GM23338 (cell line): ENCODE measurements at regions not wholly inside any gene's neighbourhood (a gene's known extent, or its start where the extent isn't known, plus 50 kb on each side); places are given as distances from the start of the nearest gene placed in this dataset.
A peak's percentile ranks its signal among the peaks of the same experiment; 100 is the strongest.

ENCODE experiments used
- ATAC-seq: fragments of 200-7000 bp; cut with Tn5 transposase; 3 replicates; pipeline ENCODE4 v1.9.1; 2020
- DNase-seq: peaks from one replicate; pipeline ENCODE4 v3.0.0-alpha.2; 2015; ENCODE audit warnings: low spot score
- H2AFZ ChIP-seq: fragments of 200-600 bp; sonication (generic); 2 replicates; pipeline ENCODE4 v1.8.0; 2016; ENCODE audit warnings: antibody characterized with exemption, mild to moderate bottlenecking, moderate library complexity
- H3F3A ChIP-seq: fragments of 200-600 bp; sonication (generic); replicated peaks from 2 replicates; pipeline ENCODE4 v1.8.0; 2017; ENCODE audit warnings: antibody characterized with exemption, mixed run types, low read depth
- H3K27ac ChIP-seq: fragments of 200-600 bp; sonication (generic); 2 replicates; pipeline ENCODE4 v1.6.1; 2016; ENCODE audit warnings: low read depth
- H3K27me3 ChIP-seq: fragments of 200-600 bp; sonication (generic); 2 replicates; pipeline ENCODE4 v1.8.0; 2016; ENCODE audit warnings: mild to moderate bottlenecking, mixed run types, moderate library complexity; ENCODE audit not compliant: insufficient read depth
- H3K36me3 ChIP-seq: fragments of 200-600 bp; sonication (generic); 2 replicates; pipeline ENCODE4 v1.8.0; 2016; ENCODE audit warnings: mild to moderate bottlenecking; ENCODE audit not compliant: insufficient read depth
- H3K4me1 ChIP-seq: fragments of 200-600 bp; sonication (generic); 2 replicates; pipeline ENCODE4 v1.8.0; 2016; ENCODE audit warnings: mild to moderate bottlenecking, moderate library complexity; ENCODE audit not compliant: insufficient read depth
- H3K4me2 ChIP-seq: fragments of 200-600 bp; sonication (generic); 2 replicates; pipeline ENCODE4 v1.7.1; 2017; ENCODE audit warnings: mixed run types
- H3K4me3 ChIP-seq: fragments of 200-600 bp; sonication (generic); 2 replicates; pipeline ENCODE4 v1.6.1; 2016; ENCODE audit warnings: mixed run types
- H3K79me2 ChIP-seq: fragments of 200-600 bp; sonication (generic); replicated peaks from 2 replicates; pipeline ENCODE4 v1.8.0; 2017; ENCODE audit warnings: mild to moderate bottlenecking; ENCODE audit not compliant: insufficient read depth
- H3K9me2 ChIP-seq: fragments of 200-600 bp; sonication (generic); 2 replicates; pipeline ENCODE4 v1.8.0; 2017; ENCODE audit not compliant: insufficient read depth
- H4K20me1 ChIP-seq: fragments of 200-600 bp; sonication (generic); replicated peaks from 2 replicates; pipeline ENCODE4 v1.8.0; 2017; ENCODE audit warnings: mild to moderate bottlenecking; ENCODE audit not compliant: insufficient read depth
- H3K27ac Mint-ChIP-seq: 2 replicates; pipeline ENCODE4 v1.8.0; 2020; ENCODE audit warnings: inconsistent platforms, mild to moderate bottlenecking, moderate library complexity, mixed read lengths
- H3K27me3 Mint-ChIP-seq: 3 replicates; pipeline ENCODE4 v1.8.0; 2022; ENCODE audit warnings: low read depth, mild to moderate bottlenecking, moderate library complexity, mixed read lengths, inconsistent platforms; ENCODE audit not compliant: insufficient read depth, poor library complexity
- H3K36me3 Mint-ChIP-seq: 3 replicates; pipeline ENCODE4 v1.8.0; 2021; ENCODE audit warnings: low read depth, mild to moderate bottlenecking, inconsistent platforms, moderate library complexity, mixed read lengths
- H3K4me1 Mint-ChIP-seq: 3 replicates; pipeline ENCODE4 v1.8.0; 2020; ENCODE audit warnings: mild to moderate bottlenecking, inconsistent platforms, mixed read lengths
- H3K4me3 Mint-ChIP-seq: 3 replicates; pipeline ENCODE4 v1.8.0; 2021; ENCODE audit warnings: moderate library complexity, mild to moderate bottlenecking, inconsistent platforms, mixed read lengths
- H3K9me3 Mint-ChIP-seq: 3 replicates; pipeline ENCODE4 v1.8.0; 2020; ENCODE audit warnings: moderate library complexity, mild to moderate bottlenecking, inconsistent platforms, mixed read lengths
- CREB1 ChIP-seq: fragments of 250-450 bp; sonication (Bioruptor Pico); IDR thresholded peaks from 2 replicates; pipeline ENCODE4 v1.5.0; 2020; ENCODE audit warnings: low read depth, mild to moderate bottlenecking, moderate library complexity
- EZH2 ChIP-seq: fragments of 200-600 bp; sonication (generic); IDR thresholded peaks from one replicate; pipeline ENCODE4 v1.8.0; 2017; ENCODE audit warnings: antibody characterized with exemption, mild to moderate bottlenecking, low read depth; ENCODE audit not compliant: unreplicated experiment
- EZH2phosphoT487 ChIP-seq: fragments of 200-600 bp; sonication (generic); IDR thresholded peaks from one replicate; pipeline ENCODE4 v1.8.1; 2018; ENCODE audit warnings: antibody characterized with exemption; ENCODE audit not compliant: unreplicated experiment
- JUNB ChIP-seq: IDR thresholded peaks from one replicate; pipeline ENCODE4 v1.6.1; 2016; ENCODE audit warnings: antibody characterized with exemption; ENCODE audit not compliant: unreplicated experiment
- POLR2AphosphoS5 ChIP-seq: IDR thresholded peaks from 2 replicates; pipeline ENCODE4 v1.6.1; 2016; ENCODE audit warnings: antibody characterized with exemption, low read depth
- ZNF331 ChIP-seq: fragments of 250-450 bp; sonication (Bioruptor Pico); IDR thresholded peaks from 2 replicates; pipeline ENCODE4 v1.5.0; 2020; ENCODE audit warnings: low read depth, mild to moderate bottlenecking, moderate library complexity
- TF ChIP-seq, protein P1 (sequence below), 2 experiments: fragments of 200-600 bp in 1 of 2; sonication (generic) in 1 of 2; conservative IDR thresholded peaks; 2 replicates each; pipeline versions ENCODE4 v1.5.1 to v1.6.1; 2016 to 2017; ENCODE audit warnings: antibody characterized with exemption in 2 of 2, low read depth in 2 of 2, mild to moderate bottlenecking in 2 of 2, moderate library complexity in 1 of 2

DNA sequence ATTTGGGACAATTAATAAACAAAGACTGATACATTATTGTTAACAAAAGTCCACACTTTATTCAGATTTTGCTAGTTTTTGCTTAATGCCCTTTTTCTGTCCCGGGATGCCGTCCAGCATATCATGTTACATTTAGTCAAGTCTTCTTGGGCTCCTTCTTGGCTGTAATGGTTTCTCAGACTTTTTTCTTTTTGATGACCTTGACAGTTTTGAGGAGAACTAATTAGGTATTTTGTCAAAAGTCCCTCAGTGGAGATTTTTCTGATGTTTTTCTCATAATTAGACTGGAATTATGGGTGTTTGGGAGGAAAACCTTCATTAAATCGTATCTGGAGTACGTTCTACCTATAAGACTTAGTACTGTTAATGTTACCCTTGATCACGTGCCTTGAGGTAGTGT, 177.2 kb downstream of the MCHR2 start (continued):
- no peak for TF ChIP-seq ZNF331 (CRISPR knock-in tag)

DNA sequence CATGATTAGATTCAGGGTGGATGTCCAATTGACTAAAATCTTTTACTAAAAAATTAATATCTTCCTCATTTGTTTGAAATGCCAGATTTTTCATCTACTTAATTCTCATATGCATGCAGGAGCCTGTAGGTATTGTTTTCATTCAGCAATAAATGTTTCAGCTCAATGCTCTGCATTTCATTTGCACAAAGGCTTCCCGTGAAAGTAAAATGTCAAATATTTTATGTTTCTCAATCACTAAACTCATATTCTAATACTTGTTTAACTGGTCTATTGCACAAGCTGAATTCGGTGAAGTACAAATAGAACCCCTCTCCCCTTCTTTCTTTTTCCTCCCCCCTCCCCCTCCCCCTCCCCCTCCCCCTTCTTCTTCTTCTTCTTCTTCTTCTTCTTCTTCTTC, 175.9 kb downstream of the MCHR2 start:
- Histone ChIP-seq H3K9me2 (no peaks in the 10 kb centered on the region), H3K4me2 (no peak overlapping the region), H3K27me3 (no peaks in the 10 kb centered on the region), H3K4me1 (peaks cover 12% of the 10 kb centered on the region), H4K20me1 (no peaks in the 10 kb centered on the region), H3K4me3 (no peak overlapping the region), H3K79me2 (no peaks in the 10 kb centered on the region), H3K27ac (no peak overlapping the region), H3K36me3 (no peaks in the 10 kb centered on the region), H2AFZ (no peak overlapping the region), H3F3A (no peaks in the 10 kb centered on the region)
- Mint-ChIP-seq H3K27me3 (peaks cover 5% of the 10 kb centered on the region), H3K9me3 (no peaks in the 10 kb centered on the region; the same call in 2 of the 3 replicates), H3K4me3 (no peak overlapping the region), H3K4me1 (peaks cover 16% of the 10 kb centered on the region), H3K36me3 (no peaks in the 10 kb centered on the region), H3K27ac (no peak overlapping the region)
- no peak for ATAC-seq
- TF ChIP-seq EZH2 (no peak), CREB1 (no peak)
- DNase-seq = no peak

DNA sequence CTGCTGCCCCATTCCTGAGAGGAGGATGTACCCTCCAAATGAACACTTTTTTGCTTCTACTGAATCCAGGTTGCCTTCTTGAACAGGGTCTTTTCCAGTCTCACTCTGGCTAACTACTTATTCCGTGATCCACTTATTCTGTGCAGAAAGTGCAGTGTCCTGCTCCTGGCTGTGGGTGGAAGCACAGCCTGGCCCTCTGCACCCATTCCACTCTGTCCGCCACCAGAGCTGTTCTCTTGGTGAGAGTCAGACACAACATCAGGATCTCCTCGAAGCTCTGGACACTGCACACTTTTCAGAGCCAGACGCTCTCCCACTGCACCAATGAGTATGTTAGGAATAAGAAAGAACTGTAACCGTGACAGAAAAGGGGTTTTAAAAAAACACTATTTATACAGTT, 174.2 kb downstream of the MCHR2 start:
- no peak for ATAC-seq
- H3K36me3 ChIP-seq = no peaks in the 10 kb centered on the region
- Mint-ChIP-seq H3K9me3 (peaks cover 3% of the 10 kb centered on the region; the same call in 1 of the 3 replicates), H3K4me1 (peaks cover 16% of the 10 kb centered on the region), H3K36me3 (no peaks in the 10 kb centered on the region), H3K27me3 (peaks cover 5% of the 10 kb centered on the region), H3K4me3 (no peak overlapping the region), H3K27ac (no peak overlapping the region)
- no peaks in the 10 kb centered on the region for H3K27me3 ChIP-seq
- H4K20me1 ChIP-seq = no peaks in the 10 kb centered on the region
- no peaks in the 10 kb centered on the region for H3K79me2 ChIP-seq
- no peak overlapping the region for H3K4me2 ChIP-seq
- H3K4me3 ChIP-seq = no peak overlapping the region
- TF ChIP-seq EZH2phosphoT487 = no peak
- TF ChIP-seq POLR2AphosphoS5 = no peak
- TF ChIP-seq ZNF331 (CRISPR knock-in tag) = no peak
- TF ChIP-seq JUNB = no peak
- TF ChIP-seq, protein P1, sequence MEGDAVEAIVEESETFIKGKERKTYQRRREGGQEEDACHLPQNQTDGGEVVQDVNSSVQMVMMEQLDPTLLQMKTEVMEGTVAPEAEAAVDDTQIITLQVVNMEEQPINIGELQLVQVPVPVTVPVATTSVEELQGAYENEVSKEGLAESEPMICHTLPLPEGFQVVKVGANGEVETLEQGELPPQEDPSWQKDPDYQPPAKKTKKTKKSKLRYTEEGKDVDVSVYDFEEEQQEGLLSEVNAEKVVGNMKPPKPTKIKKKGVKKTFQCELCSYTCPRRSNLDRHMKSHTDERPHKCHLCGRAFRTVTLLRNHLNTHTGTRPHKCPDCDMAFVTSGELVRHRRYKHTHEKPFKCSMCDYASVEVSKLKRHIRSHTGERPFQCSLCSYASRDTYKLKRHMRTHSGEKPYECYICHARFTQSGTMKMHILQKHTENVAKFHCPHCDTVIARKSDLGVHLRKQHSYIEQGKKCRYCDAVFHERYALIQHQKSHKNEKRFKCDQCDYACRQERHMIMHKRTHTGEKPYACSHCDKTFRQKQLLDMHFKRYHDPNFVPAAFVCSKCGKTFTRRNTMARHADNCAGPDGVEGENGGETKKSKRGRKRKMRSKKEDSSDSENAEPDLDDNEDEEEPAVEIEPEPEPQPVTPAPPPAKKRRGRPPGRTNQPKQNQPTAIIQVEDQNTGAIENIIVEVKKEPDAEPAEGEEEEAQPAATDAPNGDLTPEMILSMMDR (conservative IDR thresholded peaks at IDR 0.05; ENCODE audit: low read depth in 2 of 2) = no peak
- H3K9me2 ChIP-seq = no peaks in the 10 kb centered on the region
- no peaks in the 10 kb centered on the region for H3F3A ChIP-seq
- H3K27ac ChIP-seq = no peak overlapping the region
- DNase-seq = no peak
- peaks cover 14% of the 10 kb centered on the region for H3K4me1 ChIP-seq
- H2AFZ ChIP-seq = no peak overlapping the region

DNA sequence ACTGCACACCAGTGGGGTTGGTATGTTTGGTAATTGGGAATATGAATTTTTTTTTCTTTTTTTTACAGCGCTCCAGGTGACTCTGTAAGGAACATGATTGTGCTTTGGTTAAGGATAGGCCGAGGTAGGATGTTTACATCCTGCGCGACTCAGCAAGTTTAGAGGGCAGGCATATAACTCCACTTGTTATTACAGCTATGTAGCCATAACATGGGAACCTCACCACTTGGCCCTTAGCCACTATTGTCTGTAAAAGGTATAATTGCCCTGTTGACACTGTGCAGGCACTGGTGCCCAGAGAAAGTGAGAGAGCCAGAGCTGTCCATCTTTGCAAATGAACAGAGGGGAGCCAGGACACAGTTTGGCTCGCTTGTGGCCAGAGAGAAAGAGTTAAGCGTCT, 172.9 kb downstream of the MCHR2 start:
- Mint-ChIP-seq H3K4me1 (peaks cover 16% of the 10 kb centered on the region), H3K27me3 (peaks cover 5% of the 10 kb centered on the region), H3K9me3 (peaks cover 3% of the 10 kb centered on the region; the same call in 1 of the 3 replicates), H3K36me3 (no peaks in the 10 kb centered on the region), H3K4me3 (no peak overlapping the region), H3K27ac (no peak overlapping the region)
- TF ChIP-seq, protein P1 (conservative IDR thresholded peaks at IDR 0.05; ENCODE audit: low read depth in 2 of 2) = no peak
- no peak for TF ChIP-seq ZNF331 (CRISPR knock-in tag)
- H3K27ac ChIP-seq = no peak overlapping the region
- no peaks in the 10 kb centered on the region for H3K79me2 ChIP-seq
- no peak overlapping the region for H3K4me3 ChIP-seq
- H3K4me2 ChIP-seq = no peak overlapping the region
- no peaks in the 10 kb centered on the region for H3K27me3 ChIP-seq
- DNase-seq = no peak
- ATAC-seq = no peak
- no peaks in the 10 kb centered on the region for H3K36me3 ChIP-seq
- H3F3A ChIP-seq = no peaks in the 10 kb centered on the region
- peak overlapping the region; percentile 93 for H2AFZ ChIP-seq
- no peaks in the 10 kb centered on the region for H3K9me2 ChIP-seq
- peaks cover 14% of the 10 kb centered on the region for H3K4me1 ChIP-seq
- H4K20me1 ChIP-seq = no peaks in the 10 kb centered on the region
